ENCODE measurements at regions not wholly inside any gene's neighbourhood (a gene's known extent, or its start where the extent isn't known, plus 50 kb on each side); places are given as distances from the start of the nearest gene placed in this dataset.

DNA sequence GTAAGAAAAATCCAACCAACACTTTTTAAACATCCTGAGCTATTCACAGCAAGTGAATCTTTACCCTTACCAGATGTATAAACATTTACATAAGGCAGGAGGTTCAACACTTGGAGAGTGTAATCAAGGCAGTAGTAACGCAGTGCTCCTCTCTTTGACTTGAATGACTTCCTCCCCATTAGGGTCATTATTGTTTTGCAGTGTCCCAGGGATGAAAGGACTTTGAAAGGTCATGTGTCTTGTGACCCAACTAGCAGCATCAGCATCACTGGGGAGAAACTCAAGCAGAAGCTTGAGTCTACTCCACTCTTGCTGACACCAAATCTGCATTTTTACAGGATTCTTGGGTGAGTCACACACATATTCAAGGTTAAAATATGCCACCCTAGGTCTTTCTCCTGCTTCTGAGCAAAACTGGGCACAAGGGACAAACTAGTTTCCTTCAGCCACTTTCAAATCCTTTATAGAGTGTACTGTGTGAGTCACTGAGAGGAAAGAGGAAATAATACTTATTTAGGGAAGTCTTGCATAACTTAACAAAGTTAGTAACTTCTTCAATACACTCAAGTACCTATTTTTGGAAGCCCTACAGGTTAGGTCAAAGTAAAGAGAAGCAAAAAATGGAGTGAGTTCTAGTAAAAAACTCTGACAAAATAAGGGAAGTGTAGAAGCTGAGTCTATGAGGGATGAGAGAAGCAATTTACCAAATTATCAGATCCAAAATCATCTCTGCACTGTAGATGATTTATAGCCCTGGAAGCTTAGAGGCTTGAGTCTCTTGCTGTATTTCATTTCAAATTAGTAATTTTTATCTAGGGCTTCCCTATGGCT, 51.0 kb upstream of the EML4 start (continued):
- TF ChIP-seq, protein P1, sequence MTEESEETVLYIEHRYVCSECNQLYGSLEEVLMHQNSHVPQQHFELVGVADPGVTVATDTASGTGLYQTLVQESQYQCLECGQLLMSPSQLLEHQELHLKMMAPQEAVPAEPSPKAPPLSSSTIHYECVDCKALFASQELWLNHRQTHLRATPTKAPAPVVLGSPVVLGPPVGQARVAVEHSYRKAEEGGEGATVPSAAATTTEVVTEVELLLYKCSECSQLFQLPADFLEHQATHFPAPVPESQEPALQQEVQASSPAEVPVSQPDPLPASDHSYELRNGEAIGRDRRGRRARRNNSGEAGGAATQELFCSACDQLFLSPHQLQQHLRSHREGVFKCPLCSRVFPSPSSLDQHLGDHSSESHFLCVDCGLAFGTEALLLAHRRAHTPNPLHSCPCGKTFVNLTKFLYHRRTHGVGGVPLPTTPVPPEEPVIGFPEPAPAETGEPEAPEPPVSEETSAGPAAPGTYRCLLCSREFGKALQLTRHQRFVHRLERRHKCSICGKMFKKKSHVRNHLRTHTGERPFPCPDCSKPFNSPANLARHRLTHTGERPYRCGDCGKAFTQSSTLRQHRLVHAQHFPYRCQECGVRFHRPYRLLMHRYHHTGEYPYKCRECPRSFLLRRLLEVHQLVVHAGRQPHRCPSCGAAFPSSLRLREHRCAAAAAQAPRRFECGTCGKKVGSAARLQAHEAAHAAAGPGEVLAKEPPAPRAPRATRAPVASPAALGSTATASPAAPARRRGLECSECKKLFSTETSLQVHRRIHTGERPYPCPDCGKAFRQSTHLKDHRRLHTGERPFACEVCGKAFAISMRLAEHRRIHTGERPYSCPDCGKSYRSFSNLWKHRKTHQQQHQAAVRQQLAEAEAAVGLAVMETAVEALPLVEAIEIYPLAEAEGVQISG (CRISPR knock-in tag; IDR thresholded peaks at IDR 0.05) = peak; percentile 53; the same call in 1 of the 2 replicates
- TF ChIP-seq MED13 (CRISPR knock-in tag; IDR thresholded peaks at IDR 0.05) = peak; percentile 96
- no peak for TF ChIP-seq RAD21 (CRISPR knock-in tag; IDR thresholded peaks at IDR 0.05)
- peak in 1 of 2 experiments; percentile 95; a peak in 2 of 4 replicates for TF ChIP-seq EP300 (IDR thresholded peaks at IDR 0.05; ENCODE audit: low read depth in 2 of 2, low read length in 2 of 2)
- peak; percentile 81; the same call in 1 of the 2 replicates for TF ChIP-seq EP300 (CRISPR knock-in tag; IDR thresholded peaks at IDR 0.05; ENCODE audit: borderline replicate concordance)
- peak; percentile 90 for TF ChIP-seq MEF2D (CRISPR knock-in tag; IDR thresholded peaks at IDR 0.05)
- no peak for TF ChIP-seq EZH2 (conservative IDR thresholded peaks at IDR 0.05; ENCODE audit: low read depth, low read length)
- TF ChIP-seq CREB1 (IDR thresholded peaks at IDR 0.05) = no peak
- TF ChIP-seq CREB1 (CRISPR knock-in tag; IDR thresholded peaks at IDR 0.05) = peak; percentile 84
- TF ChIP-seq, protein P2, sequence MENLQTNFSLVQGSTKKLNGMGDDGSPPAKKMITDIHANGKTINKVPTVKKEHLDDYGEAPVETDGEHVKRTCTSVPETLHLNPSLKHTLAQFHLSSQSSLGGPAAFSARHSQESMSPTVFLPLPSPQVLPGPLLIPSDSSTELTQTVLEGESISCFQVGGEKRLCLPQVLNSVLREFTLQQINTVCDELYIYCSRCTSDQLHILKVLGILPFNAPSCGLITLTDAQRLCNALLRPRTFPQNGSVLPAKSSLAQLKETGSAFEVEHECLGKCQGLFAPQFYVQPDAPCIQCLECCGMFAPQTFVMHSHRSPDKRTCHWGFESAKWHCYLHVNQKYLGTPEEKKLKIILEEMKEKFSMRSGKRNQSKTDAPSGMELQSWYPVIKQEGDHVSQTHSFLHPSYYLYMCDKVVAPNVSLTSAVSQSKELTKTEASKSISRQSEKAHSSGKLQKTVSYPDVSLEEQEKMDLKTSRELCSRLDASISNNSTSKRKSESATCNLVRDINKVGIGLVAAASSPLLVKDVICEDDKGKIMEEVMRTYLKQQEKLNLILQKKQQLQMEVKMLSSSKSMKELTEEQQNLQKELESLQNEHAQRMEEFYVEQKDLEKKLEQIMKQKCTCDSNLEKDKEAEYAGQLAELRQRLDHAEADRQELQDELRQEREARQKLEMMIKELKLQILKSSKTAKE (CRISPR knock-in tag; IDR thresholded peaks at IDR 0.05; ENCODE audit: borderline replicate concordance) = peak; percentile 88
- TF ChIP-seq NR2F2 (IDR thresholded peaks at IDR 0.05; ENCODE audit: borderline replicate concordance, low read depth) = peak; percentile 97
- TF ChIP-seq U2AF2 (IDR thresholded peaks at IDR 0.05; ENCODE audit: low read depth, low read length) = no peak
- peak; percentile 59; the same call in 1 of the 2 replicates for TF ChIP-seq FOXC1 (CRISPR knock-in tag; IDR thresholded peaks at IDR 0.05; ENCODE audit: borderline replicate concordance)
- TF ChIP-seq, protein P3, sequence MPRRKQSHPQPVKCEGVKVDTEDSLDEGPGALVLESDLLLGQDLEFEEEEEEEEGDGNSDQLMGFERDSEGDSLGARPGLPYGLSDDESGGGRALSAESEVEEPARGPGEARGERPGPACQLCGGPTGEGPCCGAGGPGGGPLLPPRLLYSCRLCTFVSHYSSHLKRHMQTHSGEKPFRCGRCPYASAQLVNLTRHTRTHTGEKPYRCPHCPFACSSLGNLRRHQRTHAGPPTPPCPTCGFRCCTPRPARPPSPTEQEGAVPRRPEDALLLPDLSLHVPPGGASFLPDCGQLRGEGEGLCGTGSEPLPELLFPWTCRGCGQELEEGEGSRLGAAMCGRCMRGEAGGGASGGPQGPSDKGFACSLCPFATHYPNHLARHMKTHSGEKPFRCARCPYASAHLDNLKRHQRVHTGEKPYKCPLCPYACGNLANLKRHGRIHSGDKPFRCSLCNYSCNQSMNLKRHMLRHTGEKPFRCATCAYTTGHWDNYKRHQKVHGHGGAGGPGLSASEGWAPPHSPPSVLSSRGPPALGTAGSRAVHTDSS (CRISPR knock-in tag; conservative IDR thresholded peaks at IDR 0.05) = no peak
- TF ChIP-seq, protein P4, sequence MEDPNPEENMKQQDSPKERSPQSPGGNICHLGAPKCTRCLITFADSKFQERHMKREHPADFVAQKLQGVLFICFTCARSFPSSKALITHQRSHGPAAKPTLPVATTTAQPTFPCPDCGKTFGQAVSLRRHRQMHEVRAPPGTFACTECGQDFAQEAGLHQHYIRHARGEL (CRISPR knock-in tag; IDR thresholded peaks at IDR 0.05) = no peak
- peak; percentile 96 for TF ChIP-seq MED8 (CRISPR knock-in tag; IDR thresholded peaks at IDR 0.05; ENCODE audit: insufficient replicate concordance)
- TF ChIP-seq, protein P5, sequence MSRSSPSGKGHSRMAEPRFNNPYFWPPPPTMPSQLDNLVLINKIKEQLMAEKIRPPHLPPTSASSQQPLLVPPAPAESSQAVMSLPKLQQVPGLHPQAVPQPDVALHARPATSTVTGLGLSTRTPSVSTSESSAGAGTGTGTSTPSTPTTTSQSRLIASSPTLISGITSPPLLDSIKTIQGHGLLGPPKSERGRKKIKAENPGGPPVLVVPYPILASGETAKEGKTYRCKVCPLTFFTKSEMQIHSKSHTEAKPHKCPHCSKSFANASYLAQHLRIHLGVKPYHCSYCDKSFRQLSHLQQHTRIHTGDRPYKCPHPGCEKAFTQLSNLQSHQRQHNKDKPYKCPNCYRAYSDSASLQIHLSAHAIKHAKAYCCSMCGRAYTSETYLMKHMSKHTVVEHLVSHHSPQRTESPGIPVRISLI (CRISPR knock-in tag; IDR thresholded peaks at IDR 0.05; ENCODE audit: borderline replicate concordance) = peak; percentile 45; the same call in 1 of the 2 replicates
- TF ChIP-seq ZSCAN31 (CRISPR knock-in tag; IDR thresholded peaks at IDR 0.05; ENCODE audit: low read depth) = peak; percentile 59

Data from HepG2 (cell line).